GM23338 (cell line): ENCODE measurements at regions not wholly inside any gene's neighbourhood (a gene's known extent, or its start where the extent isn't known, plus 50 kb on each side); places are given as distances from the start of the nearest gene placed in this dataset.

Experiments
- ATAC-seq: fragments of 200-7000 bp; cut with Tn5 transposase; 3 replicates; pipeline ENCODE4 v1.9.1; 2020
- DNase-seq: peaks from one replicate; pipeline ENCODE4 v3.0.0-alpha.2; 2015; ENCODE audit warnings: low spot score
- H2AFZ ChIP-seq: fragments of 200-600 bp; sonication (generic); 2 replicates; pipeline ENCODE4 v1.8.0; 2016; ENCODE audit warnings: antibody characterized with exemption, mild to moderate bottlenecking, moderate library complexity
- H3F3A ChIP-seq: fragments of 200-600 bp; sonication (generic); replicated peaks from 2 replicates; pipeline ENCODE4 v1.8.0; 2017; ENCODE audit warnings: antibody characterized with exemption, mixed run types, low read depth
- H3K27ac ChIP-seq: fragments of 200-600 bp; sonication (generic); 2 replicates; pipeline ENCODE4 v1.6.1; 2016; ENCODE audit warnings: low read depth
- H3K27me3 ChIP-seq: fragments of 200-600 bp; sonication (generic); 2 replicates; pipeline ENCODE4 v1.8.0; 2016; ENCODE audit warnings: mild to moderate bottlenecking, mixed run types, moderate library complexity; ENCODE audit not compliant: insufficient read depth
- H3K36me3 ChIP-seq: fragments of 200-600 bp; sonication (generic); 2 replicates; pipeline ENCODE4 v1.8.0; 2016; ENCODE audit warnings: mild to moderate bottlenecking; ENCODE audit not compliant: insufficient read depth
- H3K4me1 ChIP-seq: fragments of 200-600 bp; sonication (generic); 2 replicates; pipeline ENCODE4 v1.8.0; 2016; ENCODE audit warnings: mild to moderate bottlenecking, moderate library complexity; ENCODE audit not compliant: insufficient read depth
- H3K4me2 ChIP-seq: fragments of 200-600 bp; sonication (generic); 2 replicates; pipeline ENCODE4 v1.7.1; 2017; ENCODE audit warnings: mixed run types
- H3K4me3 ChIP-seq: fragments of 200-600 bp; sonication (generic); 2 replicates; pipeline ENCODE4 v1.6.1; 2016; ENCODE audit warnings: mixed run types
- H3K79me2 ChIP-seq: fragments of 200-600 bp; sonication (generic); replicated peaks from 2 replicates; pipeline ENCODE4 v1.8.0; 2017; ENCODE audit warnings: mild to moderate bottlenecking; ENCODE audit not compliant: insufficient read depth
- H3K9me2 ChIP-seq: fragments of 200-600 bp; sonication (generic); 2 replicates; pipeline ENCODE4 v1.8.0; 2017; ENCODE audit not compliant: insufficient read depth
- H4K20me1 ChIP-seq: fragments of 200-600 bp; sonication (generic); replicated peaks from 2 replicates; pipeline ENCODE4 v1.8.0; 2017; ENCODE audit warnings: mild to moderate bottlenecking; ENCODE audit not compliant: insufficient read depth
- H3K27ac Mint-ChIP-seq: 2 replicates; pipeline ENCODE4 v1.8.0; 2020; ENCODE audit warnings: inconsistent platforms, mild to moderate bottlenecking, moderate library complexity, mixed read lengths
- H3K27me3 Mint-ChIP-seq: 3 replicates; pipeline ENCODE4 v1.8.0; 2022; ENCODE audit warnings: low read depth, mild to moderate bottlenecking, moderate library complexity, mixed read lengths, inconsistent platforms; ENCODE audit not compliant: insufficient read depth, poor library complexity
- H3K36me3 Mint-ChIP-seq: 3 replicates; pipeline ENCODE4 v1.8.0; 2021; ENCODE audit warnings: low read depth, mild to moderate bottlenecking, inconsistent platforms, moderate library complexity, mixed read lengths
- H3K4me1 Mint-ChIP-seq: 3 replicates; pipeline ENCODE4 v1.8.0; 2020; ENCODE audit warnings: mild to moderate bottlenecking, inconsistent platforms, mixed read lengths
- H3K4me3 Mint-ChIP-seq: 3 replicates; pipeline ENCODE4 v1.8.0; 2021; ENCODE audit warnings: moderate library complexity, mild to moderate bottlenecking, inconsistent platforms, mixed read lengths
- H3K9me3 Mint-ChIP-seq: 3 replicates; pipeline ENCODE4 v1.8.0; 2020; ENCODE audit warnings: moderate library complexity, mild to moderate bottlenecking, inconsistent platforms, mixed read lengths
- EZH2 ChIP-seq: fragments of 200-600 bp; sonication (generic); IDR thresholded peaks from one replicate; pipeline ENCODE4 v1.8.0; 2017; ENCODE audit warnings: antibody characterized with exemption, mild to moderate bottlenecking, low read depth; ENCODE audit not compliant: unreplicated experiment
- EZH2phosphoT487 ChIP-seq: fragments of 200-600 bp; sonication (generic); IDR thresholded peaks from one replicate; pipeline ENCODE4 v1.8.1; 2018; ENCODE audit warnings: antibody characterized with exemption; ENCODE audit not compliant: unreplicated experiment
- JUNB ChIP-seq: IDR thresholded peaks from one replicate; pipeline ENCODE4 v1.6.1; 2016; ENCODE audit warnings: antibody characterized with exemption; ENCODE audit not compliant: unreplicated experiment
- POLR2AphosphoS5 ChIP-seq: IDR thresholded peaks from 2 replicates; pipeline ENCODE4 v1.6.1; 2016; ENCODE audit warnings: antibody characterized with exemption, low read depth
- REST ChIP-seq: IDR thresholded peaks from one replicate; pipeline ENCODE4 v1.6.1; 2018; ENCODE audit warnings: antibody characterized with exemption; ENCODE audit not compliant: unreplicated experiment
- STAT1 ChIP-seq: IDR thresholded peaks from one replicate; pipeline ENCODE4 v1.6.1; 2016; ENCODE audit warnings: antibody characterized with exemption; ENCODE audit not compliant: unreplicated experiment
- ZNF114 ChIP-seq: fragments of 250-450 bp; sonication (Bioruptor Pico); IDR thresholded peaks from 2 replicates; pipeline ENCODE4 v1.5.0; 2020; ENCODE audit warnings: mild to moderate bottlenecking, moderate library complexity
- TF ChIP-seq, protein P1 (sequence below): IDR thresholded peaks from 2 replicates; pipeline ENCODE4 v1.6.1; 2016; ENCODE audit warnings: antibody characterized with exemption

DNA sequence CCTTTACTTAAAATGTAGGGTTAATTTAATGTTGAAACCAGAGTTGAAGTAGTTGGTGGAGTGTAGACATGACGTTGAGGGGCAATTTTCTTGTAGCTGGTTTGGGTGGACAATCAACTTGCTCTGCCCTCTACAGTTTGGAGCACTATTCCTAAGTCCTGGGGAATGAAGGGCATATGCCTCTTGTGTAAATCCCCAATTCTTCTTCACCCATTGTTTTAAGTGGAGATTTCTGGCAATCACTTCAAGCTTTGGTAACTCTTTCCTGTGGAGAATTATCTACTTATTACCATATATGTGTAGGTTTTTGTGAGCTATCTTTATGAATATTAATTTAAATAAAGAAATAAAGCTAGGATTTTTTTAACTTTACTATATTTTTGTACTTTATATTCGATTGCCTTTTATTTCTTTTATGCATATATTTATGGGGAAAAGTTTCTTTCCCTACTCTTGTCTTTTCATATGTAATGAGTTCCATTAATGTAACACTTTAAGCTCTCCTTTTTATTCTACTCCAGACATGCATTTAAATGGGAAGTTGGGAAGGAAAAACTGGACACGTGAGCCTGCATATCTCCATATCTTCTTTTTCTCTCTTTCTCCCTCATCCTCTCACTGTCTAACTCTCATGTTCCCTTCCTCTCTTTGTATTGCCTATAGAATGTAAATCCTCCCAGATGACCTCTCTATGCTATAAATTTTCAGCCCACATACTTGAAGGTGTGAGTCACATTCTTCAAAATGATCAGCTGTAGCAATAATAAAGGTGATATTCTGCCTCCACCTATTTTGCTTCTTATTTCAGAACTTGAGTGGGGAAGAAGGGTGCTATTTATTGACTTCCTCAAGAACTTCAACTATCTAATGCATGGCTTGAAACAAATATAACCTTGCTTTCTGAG is 276.7 kb downstream of the PTPRC start (continued):
- TF ChIP-seq ZNF114 (no peak), JUNB (no peak)

- Histone ChIP-seq H3K36me3 (no peaks in the 10 kb centered on the region), H3K27me3 (no peaks in the 10 kb centered on the region), H3F3A (no peaks in the 10 kb centered on the region), H3K4me3 (no peak overlapping the region), H3K4me1 (no peaks in the 10 kb centered on the region), H3K27ac (no peak overlapping the region), H3K4me2 (no peak overlapping the region), H4K20me1 (no peaks in the 10 kb centered on the region), H3K9me2 (no peaks in the 10 kb centered on the region), H2AFZ (no peak overlapping the region), H3K79me2 (no peaks in the 10 kb centered on the region)
- Mint-ChIP-seq H3K4me3 (no peak overlapping the region), H3K27me3 (no peaks in the 10 kb centered on the region), H3K9me3 (no peaks in the 10 kb centered on the region), H3K4me1 (peaks cover 7% of the 10 kb centered on the region; the same call in 2 of the 3 replicates), H3K27ac (no peak overlapping the region), H3K36me3 (no peaks in the 10 kb centered on the region)
- TF ChIP-seq STAT1 (no peak), EZH2 (no peak), POLR2AphosphoS5 (no peak), REST (no peak)
- no peak for ATAC-seq
- DNase-seq = no peak
These were observed 278.4 kb downstream of the PTPRC start for GRCh38 chr1:198917226-198917625.

- Mint-ChIP-seq H3K9me3 (no peaks in the 10 kb centered on the region), H3K27me3 (no peaks in the 10 kb centered on the region), H3K27ac (no peak overlapping the region), H3K36me3 (no peaks in the 10 kb centered on the region), H3K4me1 (peaks cover 7% of the 10 kb centered on the region; the same call in 2 of the 3 replicates), H3K4me3 (no peak overlapping the region)
- Histone ChIP-seq H3K27ac (no peak overlapping the region), H3K27me3 (no peaks in the 10 kb centered on the region), H3K36me3 (no peaks in the 10 kb centered on the region), H3K4me1 (no peaks in the 10 kb centered on the region), H2AFZ (no peak overlapping the region), H3K79me2 (no peaks in the 10 kb centered on the region), H3F3A (no peaks in the 10 kb centered on the region), H3K4me2 (no peak overlapping the region), H3K4me3 (no peak overlapping the region), H3K9me2 (no peaks in the 10 kb centered on the region), H4K20me1 (no peaks in the 10 kb centered on the region)
- no peak for DNase-seq
- ATAC-seq = no peak
- no peak for TF ChIP-seq REST
- TF ChIP-seq, protein P1, sequence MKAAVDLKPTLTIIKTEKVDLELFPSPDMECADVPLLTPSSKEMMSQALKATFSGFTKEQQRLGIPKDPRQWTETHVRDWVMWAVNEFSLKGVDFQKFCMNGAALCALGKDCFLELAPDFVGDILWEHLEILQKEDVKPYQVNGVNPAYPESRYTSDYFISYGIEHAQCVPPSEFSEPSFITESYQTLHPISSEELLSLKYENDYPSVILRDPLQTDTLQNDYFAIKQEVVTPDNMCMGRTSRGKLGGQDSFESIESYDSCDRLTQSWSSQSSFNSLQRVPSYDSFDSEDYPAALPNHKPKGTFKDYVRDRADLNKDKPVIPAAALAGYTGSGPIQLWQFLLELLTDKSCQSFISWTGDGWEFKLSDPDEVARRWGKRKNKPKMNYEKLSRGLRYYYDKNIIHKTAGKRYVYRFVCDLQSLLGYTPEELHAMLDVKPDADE = no peak
- no peak for TF ChIP-seq EZH2phosphoT487
These were observed 280.1 kb downstream of the PTPRC start for GRCh38 chr1:198918920-198919319.
